SK-MEL-5 (cell line): ENCODE measurements at regions not wholly inside any gene's neighbourhood (a gene's known extent, or its start where the extent isn't known, plus 50 kb on each side); places are given as distances from the start of the nearest gene placed in this dataset.

ENCODE experiments used
- DNase-seq: peaks from one replicate; pipeline ENCODE4 v3.0.0-alpha.2; 2016; ENCODE audit warnings: low read depth, low spot score
- in situ Hi-C: cut with HindIII; loops from 2 replicates; pipeline ENCODE4 v1.10.0; 2016; ENCODE audit warnings: low sequenced_read_pairs, high pct_unique_total_duplicates, low pct_unique_long_range_greater_than_20kb

- in situ Hi-C loops: no loop called here
Measured at GRCh38 chr10:4470231-4470835, 355.7 kb upstream of the AKR1E2 start.

GRCh38 chr10:4467481-4467880, 358.5 kb upstream of the AKR1E2 start:
- DNase-seq: no peak
- in situ Hi-C loops: no loop called here

More at GRCh38 chr10:4470231-4470835, 355.7 kb upstream of the AKR1E2 start:
- DNase-seq: no peak

- DNase-seq: no peak
- in situ Hi-C loops: no loop called here
Measured at GRCh38 chr10:4460267-4460666, 365.7 kb upstream of the AKR1E2 start.

- no peak for DNase-seq
- in situ Hi-C loops: no loop called here
Measured at GRCh38 chr10:4459531-4459930, 366.5 kb upstream of the AKR1E2 start.

GRCh38 chr10:4457597-4457996, 368.4 kb upstream of the AKR1E2 start:
- in situ Hi-C loops: no loop called here
- no peak for DNase-seq

- no peak for DNase-seq
- in situ Hi-C loops: no loop called here
Measured at GRCh38 chr10:4456776-4457175, 369.2 kb upstream of the AKR1E2 start.

- no peak for DNase-seq
- in situ Hi-C loops: no loop called here
Measured at GRCh38 chr10:4456279-4456678, 369.7 kb upstream of the AKR1E2 start.

- in situ Hi-C loops: no loop called here
- DNase-seq: no peak
Measured at GRCh38 chr10:4453950-4454349, 372.1 kb upstream of the AKR1E2 start.

- in situ Hi-C loops: no loop called here
- DNase-seq: no peak
Measured at GRCh38 chr10:4453276-4453675, 372.7 kb upstream of the AKR1E2 start.

GRCh38 chr10:4450981-4451908, 374.8 kb upstream of the AKR1E2 start:
- no peak for DNase-seq
- in situ Hi-C loops: no loop called here

GRCh38 chr10:4450169-4450568, 375.8 kb upstream of the AKR1E2 start:
- in situ Hi-C loops: no loop called here
- no peak for DNase-seq

GRCh38 chr10:4448030-4448429, 378.0 kb upstream of the AKR1E2 start:
- no peak for DNase-seq
- in situ Hi-C loops: no loop called here

- in situ Hi-C loops: no loop called here
- no peak for DNase-seq
Measured at GRCh38 chr10:4443419-4443818, 382.6 kb upstream of the AKR1E2 start.

- no peak for DNase-seq
- in situ Hi-C loops: no loop called here
Measured at GRCh38 chr10:4442296-4442695, 383.7 kb upstream of the AKR1E2 start.

- DNase-seq: no peak
- in situ Hi-C loops: no loop called here
Measured at GRCh38 chr10:4440260-4440659, 385.7 kb upstream of the AKR1E2 start.

GRCh38 chr10:4437791-4438190, 388.2 kb upstream of the AKR1E2 start:
- DNase-seq: no peak
- in situ Hi-C loops: no loop called here

- in situ Hi-C loops: no loop called here
- DNase-seq: no peak
Measured at GRCh38 chr10:4437061-4437460, 388.9 kb upstream of the AKR1E2 start.

GRCh38 chr10:4436103-4436502, 389.9 kb upstream of the AKR1E2 start:
- no peak for DNase-seq
- in situ Hi-C loops: no loop called here

- in situ Hi-C loops: no loop called here
- no peak for DNase-seq
Measured at GRCh38 chr10:4434516-4435071, 391.4 kb upstream of the AKR1E2 start.
